Putamen (tissue), 1 donor: ENCODE measurements at regions not wholly inside any gene's neighbourhood (a gene's known extent, or its start where the extent isn't known, plus 50 kb on each side); places are given as distances from the start of the nearest gene placed in this dataset.
A peak's percentile ranks its signal among the peaks of the same experiment; 100 is the strongest.

Experiments used
- DNase-seq: peaks from one replicate; pipeline ENCODE4 v3.0.0-alpha.2; 2016; ENCODE audit warnings: low spot score

DNA sequence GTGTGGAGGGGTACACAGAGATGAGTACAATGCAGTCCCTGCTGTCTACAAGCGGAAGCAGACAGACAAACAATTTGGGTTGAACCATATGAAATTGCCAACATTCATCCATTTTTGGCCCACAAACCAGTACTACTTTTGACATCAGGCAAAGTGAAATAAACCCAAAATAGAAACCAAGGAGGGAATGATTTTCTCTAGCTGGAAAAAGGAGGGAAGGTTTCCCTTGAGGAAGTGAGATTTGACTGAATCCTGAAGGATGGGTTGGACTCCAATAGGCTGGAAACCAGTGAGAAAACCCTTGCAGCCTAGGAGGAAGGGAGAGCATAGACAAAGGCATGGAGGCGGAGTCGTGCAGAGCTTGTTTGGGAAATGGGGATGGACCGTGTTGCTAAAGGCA lies 63.5 kb upstream of the PJA1 start:
- no peak for DNase-seq

GRCh38 chrX:69226459-69227158 lies 61.4 kb upstream of the PJA1 start:
- no peak for DNase-seq

GRCh38 chrX:69222103-69223090 lies 57.1 kb upstream of the PJA1 start:
- peak; percentile 58 for DNase-seq

- no peak for DNase-seq
Observed at GRCh38 chrX:69221239-69222102, 56.2 kb upstream of the PJA1 start.

DNA sequence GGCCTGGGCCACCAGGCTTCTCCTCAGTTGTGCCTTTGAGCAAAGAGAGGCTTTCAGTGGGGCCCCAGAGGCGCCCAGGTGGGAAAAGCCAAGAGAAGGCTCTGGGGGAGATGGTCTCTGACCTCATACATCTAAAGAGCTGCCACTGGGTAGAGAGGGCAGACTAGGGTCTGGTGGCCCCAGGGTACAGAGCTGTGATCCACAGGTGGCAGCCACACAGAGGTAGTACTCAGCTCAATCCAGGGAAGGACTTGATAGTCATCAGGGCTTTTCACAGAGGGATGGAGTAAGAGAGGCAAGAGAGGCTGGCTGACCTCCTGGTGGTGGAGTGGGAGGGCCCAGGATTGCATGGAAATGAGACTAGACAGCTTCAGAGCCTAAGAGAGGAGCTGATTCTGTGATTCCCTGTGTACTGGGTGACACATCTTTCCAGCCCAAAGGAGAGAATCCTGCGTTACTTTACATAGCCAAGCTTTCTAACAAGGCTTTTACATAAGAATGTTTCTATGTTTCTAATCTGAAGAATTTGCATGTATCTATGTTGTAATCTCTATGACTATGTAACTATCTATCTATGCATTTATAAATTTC lies 53.2 kb upstream of the PJA1 start:
- DNase-seq, result no peak

DNA sequence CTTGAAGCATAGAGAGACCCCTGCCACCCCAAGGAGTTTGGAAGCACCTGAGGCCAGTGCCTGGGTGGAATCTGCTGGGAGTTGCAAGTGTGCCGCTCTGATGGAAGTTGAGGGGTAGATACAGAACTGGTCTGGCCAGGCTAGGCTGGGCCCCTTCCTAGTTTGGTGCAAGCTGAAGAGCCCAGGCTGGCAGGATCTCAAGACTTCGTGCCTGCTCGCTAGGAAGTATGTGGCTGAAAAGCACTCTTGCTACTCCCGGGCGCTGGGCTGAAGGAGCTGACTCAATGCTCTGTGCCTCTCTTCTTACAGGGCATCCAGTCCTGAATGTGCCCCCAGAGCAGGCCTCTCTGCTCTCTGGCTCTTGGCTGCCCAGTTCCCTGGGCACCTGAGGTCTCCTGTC lies 51.7 kb upstream of the PJA1 start:
- no peak for DNase-seq

DNA sequence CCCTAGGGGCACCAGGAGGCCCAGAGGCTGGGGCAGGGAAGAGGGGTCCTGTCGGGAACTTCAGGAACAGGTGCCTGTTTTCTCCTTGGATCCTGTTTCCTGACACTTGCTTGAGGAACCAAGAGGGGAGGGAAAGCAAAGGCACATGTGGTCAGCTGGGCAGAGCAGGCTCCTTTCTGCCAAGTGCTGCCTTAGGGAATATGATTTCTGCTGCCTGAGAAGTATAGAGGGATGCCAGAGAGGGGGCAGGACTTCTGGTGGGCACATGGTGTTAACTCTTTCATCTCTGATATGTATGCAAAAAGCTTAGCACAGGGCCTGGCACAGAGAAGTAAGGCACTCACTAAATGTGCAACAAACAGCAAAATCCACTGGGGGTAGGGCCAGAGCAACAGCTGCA lies 51.2 kb upstream of the PJA1 start:
- DNase-seq, result no peak

GRCh38 chrX:69215161-69215875 lies 50.1 kb upstream of the PJA1 start:
- no peak for DNase-seq
